Mesendoderm (in vitro differentiated cells): ENCODE measurements at regions not wholly inside any gene's neighbourhood (a gene's known extent, or its start where the extent isn't known, plus 50 kb on each side); places are given as distances from the start of the nearest gene placed in this dataset.

Experiments used
- DNase-seq: peaks from one replicate; pipeline ENCODE4 v3.0.0; 2013
- H2AK5ac ChIP-seq: 2 replicates; pipeline ENCODE4 v1.6.1; 2013; ENCODE audit warnings: low read length, inconsistent platforms
- H2BK120ac ChIP-seq: 2 replicates; pipeline ENCODE4 v1.6.1; 2013; ENCODE audit warnings: low read depth, mild to moderate bottlenecking, low read length, moderate library complexity, mixed read lengths
- H2BK15ac ChIP-seq: replicated peaks from 2 replicates; pipeline ENCODE4 v1.6.1; 2013; ENCODE audit warnings: low read depth, mild to moderate bottlenecking, moderate library complexity
- H2BK5ac ChIP-seq: 2 replicates; pipeline ENCODE4 v1.6.1; 2013; ENCODE audit warnings: low read length, inconsistent platforms
- H3K18ac ChIP-seq: 2 replicates; pipeline ENCODE4 v1.6.1; 2013; ENCODE audit warnings: mild to moderate bottlenecking, low read length, mixed read lengths
- H3K23ac ChIP-seq: one replicate; pipeline ENCODE4 v1.6.1; 2013; ENCODE audit warnings: low read length
- H3K27ac ChIP-seq: 2 replicates; pipeline ENCODE4 v1.5.1; 2013; ENCODE audit warnings: low read depth, mild to moderate bottlenecking, inconsistent platforms, low read length, moderate library complexity
- H3K27me3 ChIP-seq: 2 replicates; pipeline ENCODE4 v1.6.1; 2013; ENCODE audit warnings: low read length, control low read depth, mild to moderate bottlenecking, inconsistent platforms; ENCODE audit not compliant: insufficient read depth, poor library complexity
- H3K36me3 ChIP-seq: 2 replicates; pipeline ENCODE4 v1.6.1; 2013; ENCODE audit warnings: low read length, inconsistent platforms; ENCODE audit not compliant: control insufficient read depth, insufficient read depth
- H3K4ac ChIP-seq: one replicate; pipeline ENCODE4 v1.6.1; 2013; ENCODE audit warnings: low read depth, mild to moderate bottlenecking, low read length, moderate library complexity
- H3K4me1 ChIP-seq: 2 replicates; pipeline ENCODE4 v1.6.1; 2013; ENCODE audit warnings: low read depth, low read length, inconsistent platforms; ENCODE audit not compliant: control insufficient read depth
- H3K4me2 ChIP-seq: 2 replicates; pipeline ENCODE4 v1.6.1; 2013; ENCODE audit warnings: low read length
- H3K4me3 ChIP-seq: 2 replicates; pipeline ENCODE4 v1.5.1; 2013; ENCODE audit warnings: mild to moderate bottlenecking, low read length
- H3K56ac ChIP-seq: one replicate; pipeline ENCODE4 v1.6.1; 2013; ENCODE audit warnings: low read length
- H3K79me1 ChIP-seq: 2 replicates; pipeline ENCODE4 v1.6.1; 2013; ENCODE audit warnings: low read length, inconsistent platforms
- H3K79me2 ChIP-seq: 2 replicates; pipeline ENCODE4 v1.6.1; 2013; ENCODE audit warnings: mild to moderate bottlenecking, low read length; ENCODE audit not compliant: control insufficient read depth, insufficient read depth
- H3K9ac ChIP-seq: 2 replicates; pipeline ENCODE4 v1.6.1; 2013; ENCODE audit warnings: low read length, inconsistent platforms
- H4K5ac ChIP-seq: one replicate; pipeline ENCODE4 v1.6.1; 2013; ENCODE audit warnings: low read length
- H4K8ac ChIP-seq: one replicate; pipeline ENCODE4 v1.6.1; 2013; ENCODE audit warnings: low read depth, mild to moderate bottlenecking, control low read depth, low read length, moderate library complexity
- WGBS: extraction: QIAGEN DNeasy Blood & Tissue Kit; methylation state at CpG from one replicate; pipeline ENCODE4 v1.1.7; 2013; ENCODE audit warnings: low lambda C conversion rate, missing lambda C conversion rate; ENCODE audit not compliant: insufficient coverage; ENCODE audit errors: extremely low coverage; 5-methylcytosine and 5-hydroxymethylcytosine counted together

DNA sequence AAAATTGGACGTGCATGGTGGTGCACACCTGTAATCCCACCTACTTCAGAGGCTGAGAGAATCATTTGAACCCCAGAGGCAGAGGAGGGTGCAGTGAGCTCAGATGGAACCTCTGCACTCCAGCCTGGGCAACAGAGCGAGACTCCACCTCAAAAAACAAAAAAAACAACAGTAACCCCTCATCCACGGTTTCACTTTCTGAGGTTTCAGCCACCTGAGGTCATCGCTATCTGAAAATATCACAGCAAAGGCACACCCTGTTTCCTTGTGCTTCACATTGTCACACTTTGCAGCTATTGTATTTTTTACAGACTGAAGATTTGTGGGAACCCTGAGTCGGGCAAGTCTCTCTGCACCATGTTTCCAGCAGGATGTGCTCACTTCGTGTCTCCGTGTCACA lies 54.1 kb upstream of the FOXQ1 start:
- no peaks in the 10 kb centered on the region for H3K79me1 ChIP-seq
- WGBS = no CpG with 5 or more reads among the region's 7 CpGs
- no peak overlapping the region for H2BK5ac ChIP-seq
- no peak overlapping the region for H3K23ac ChIP-seq
- no peaks in the 10 kb centered on the region for H3K4me1 ChIP-seq
- no peak overlapping the region for H4K8ac ChIP-seq
- H3K9ac ChIP-seq = no peak overlapping the region
- H3K79me2 ChIP-seq = no peaks in the 10 kb centered on the region
- H3K4ac ChIP-seq = no peak overlapping the region
- no peak overlapping the region for H2AK5ac ChIP-seq
- no peak overlapping the region for H3K27ac ChIP-seq
- no peak overlapping the region for H3K4me3 ChIP-seq
- no peak overlapping the region for H2BK120ac ChIP-seq
- no peaks in the 10 kb centered on the region for H3K36me3 ChIP-seq
- no peak overlapping the region for H3K18ac ChIP-seq
- H3K56ac ChIP-seq = no peak overlapping the region
- H3K4me2 ChIP-seq = no peak overlapping the region
- no peak overlapping the region for H4K5ac ChIP-seq
- H3K27me3 ChIP-seq = no peaks in the 10 kb centered on the region
- no peak overlapping the region for H2BK15ac ChIP-seq
- DNase-seq = no peak

DNA sequence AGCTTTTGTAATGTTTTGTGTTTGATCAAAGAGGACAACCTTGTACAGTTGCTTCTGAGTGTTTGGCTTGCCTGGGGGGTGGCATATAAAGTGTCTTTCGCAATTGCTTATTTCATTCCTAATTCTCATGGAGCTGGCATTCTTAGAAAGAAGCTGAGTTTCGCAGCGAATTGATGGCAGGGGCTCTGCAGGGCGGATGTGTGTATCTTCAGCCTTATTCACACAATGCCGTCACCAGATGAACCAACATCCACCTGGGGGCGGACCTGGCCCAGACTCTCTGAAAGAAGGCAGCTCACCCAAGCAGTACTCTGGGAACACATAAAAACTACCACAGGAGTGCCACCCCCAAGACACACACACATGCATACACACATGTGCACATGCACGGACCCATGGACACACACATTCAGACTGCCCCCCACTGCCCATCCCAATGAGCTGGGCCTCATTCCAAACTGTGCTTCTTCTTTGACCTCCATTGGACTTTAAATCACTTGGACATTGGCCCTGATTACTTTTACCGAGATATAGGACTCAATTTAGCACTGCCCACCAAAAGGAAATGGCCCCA lies 55.4 kb upstream of the FOXQ1 start:
- no peak overlapping the region for H3K4me2 ChIP-seq
- H2BK120ac ChIP-seq = no peak overlapping the region
- no peak overlapping the region for H3K56ac ChIP-seq
- no peak overlapping the region for H2AK5ac ChIP-seq
- H4K5ac ChIP-seq = no peak overlapping the region
- no peak overlapping the region for H3K9ac ChIP-seq
- no peaks in the 10 kb centered on the region for H3K36me3 ChIP-seq
- no peaks in the 10 kb centered on the region for H3K79me1 ChIP-seq
- no peak overlapping the region for H3K4ac ChIP-seq
- no peak overlapping the region for H3K27ac ChIP-seq
- H3K4me3 ChIP-seq = no peak overlapping the region
- H4K8ac ChIP-seq = no peak overlapping the region
- H2BK15ac ChIP-seq = no peak overlapping the region
- H3K23ac ChIP-seq = no peak overlapping the region
- no peaks in the 10 kb centered on the region for H3K27me3 ChIP-seq
- no CpG with 5 or more reads among the region's 8 CpGs for WGBS
- H2BK5ac ChIP-seq = no peak overlapping the region
- no peaks in the 10 kb centered on the region for H3K4me1 ChIP-seq
- H3K18ac ChIP-seq = no peak overlapping the region
- DNase-seq = no peak
- no peaks in the 10 kb centered on the region for H3K79me2 ChIP-seq

DNA sequence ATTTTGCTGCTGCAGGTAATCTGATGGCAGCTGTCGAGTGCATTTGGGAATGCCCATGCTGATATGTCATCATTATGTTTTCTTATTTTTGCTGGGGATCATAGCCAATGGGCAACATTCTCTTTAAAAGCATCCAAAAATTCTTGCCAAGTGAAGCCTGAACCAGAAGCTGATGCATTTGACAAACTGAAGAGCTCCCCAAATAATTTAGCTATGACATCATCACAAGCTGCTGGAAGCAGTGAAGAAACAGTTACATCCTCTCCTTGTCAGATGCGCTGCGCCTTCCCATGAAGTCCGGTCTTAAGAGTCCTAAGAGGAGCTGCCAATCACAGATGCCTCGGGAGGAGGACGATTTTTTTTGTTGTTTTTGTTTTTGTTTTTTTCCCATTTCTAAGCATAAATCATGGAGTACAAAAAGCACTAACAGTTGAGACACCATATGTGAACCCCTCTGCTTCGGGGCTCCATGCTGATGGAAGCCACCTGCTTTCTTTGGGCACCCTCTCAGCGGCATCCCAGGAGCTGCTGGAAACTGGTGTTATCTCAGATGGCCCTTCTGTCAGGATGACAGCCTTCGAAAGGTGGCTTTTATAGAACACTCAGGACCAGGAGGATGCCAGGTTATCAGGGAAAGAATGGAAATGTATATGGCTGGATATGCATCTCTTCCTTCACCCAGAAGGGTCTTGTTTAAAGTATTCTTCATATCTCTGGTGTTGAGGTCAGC lies 56.1 kb upstream of the FOXQ1 start:
- Histone ChIP-seq H3K23ac (no peak overlapping the region), H3K27ac (no peak overlapping the region), H2BK120ac (no peak overlapping the region), H3K79me1 (no peaks in the 10 kb centered on the region), H3K36me3 (no peaks in the 10 kb centered on the region), H4K5ac (no peak overlapping the region), H3K79me2 (no peaks in the 10 kb centered on the region), H3K56ac (no peak overlapping the region), H3K4me2 (no peak overlapping the region), H3K4me3 (no peak overlapping the region), H3K18ac (no peak overlapping the region), H3K4me1 (no peaks in the 10 kb centered on the region), H2BK5ac (no peak overlapping the region), H2BK15ac (no peak overlapping the region), H4K8ac (no peak overlapping the region), H3K9ac (no peak overlapping the region), H2AK5ac (no peak overlapping the region), H3K4ac (no peak overlapping the region), H3K27me3 (no peaks in the 10 kb centered on the region)
- DNase-seq = peak; percentile 36
- no CpG with 5 or more reads among the region's 9 CpGs for WGBS

DNA sequence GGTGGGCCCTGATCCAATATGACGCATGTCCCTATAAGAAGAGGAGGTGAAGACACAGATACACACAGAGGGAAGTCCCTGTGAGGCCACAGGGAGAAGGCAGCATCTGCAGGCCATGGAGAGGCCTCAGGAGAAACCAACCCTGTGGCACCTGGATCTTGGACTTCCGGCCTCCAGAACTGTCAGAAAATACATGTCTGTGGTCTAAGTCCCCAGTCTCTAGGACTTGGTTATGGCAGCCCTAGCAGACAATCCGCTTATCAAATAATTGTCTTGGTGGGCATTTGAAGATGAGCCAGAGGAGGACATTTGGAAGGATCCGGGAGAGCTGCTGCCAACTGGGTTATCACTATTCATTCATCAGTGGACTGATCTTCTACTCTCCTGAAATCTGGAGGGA lies 57.6 kb upstream of the FOXQ1 start:
- no peak for DNase-seq
- no peaks in the 10 kb centered on the region for H3K79me2 ChIP-seq
- no peak overlapping the region for H2BK15ac ChIP-seq
- no peak overlapping the region for H3K23ac ChIP-seq
- no peak overlapping the region for H3K18ac ChIP-seq
- H3K4me2 ChIP-seq = no peak overlapping the region
- H3K56ac ChIP-seq = no peak overlapping the region
- no peak overlapping the region for H3K4ac ChIP-seq
- no peaks in the 10 kb centered on the region for H3K4me1 ChIP-seq
- H4K5ac ChIP-seq = no peak overlapping the region
- no peaks in the 10 kb centered on the region for H3K27me3 ChIP-seq
- no CpG with 5 or more reads among the region's 4 CpGs for WGBS
- no peak overlapping the region for H2BK5ac ChIP-seq
- no peak overlapping the region for H3K9ac ChIP-seq
- H3K27ac ChIP-seq = no peak overlapping the region
- no peak overlapping the region for H3K4me3 ChIP-seq
- no peak overlapping the region for H4K8ac ChIP-seq
- H2AK5ac ChIP-seq = no peak overlapping the region
- no peaks in the 10 kb centered on the region for H3K36me3 ChIP-seq
- no peak overlapping the region for H2BK120ac ChIP-seq
- H3K79me1 ChIP-seq = no peaks in the 10 kb centered on the region

DNA sequence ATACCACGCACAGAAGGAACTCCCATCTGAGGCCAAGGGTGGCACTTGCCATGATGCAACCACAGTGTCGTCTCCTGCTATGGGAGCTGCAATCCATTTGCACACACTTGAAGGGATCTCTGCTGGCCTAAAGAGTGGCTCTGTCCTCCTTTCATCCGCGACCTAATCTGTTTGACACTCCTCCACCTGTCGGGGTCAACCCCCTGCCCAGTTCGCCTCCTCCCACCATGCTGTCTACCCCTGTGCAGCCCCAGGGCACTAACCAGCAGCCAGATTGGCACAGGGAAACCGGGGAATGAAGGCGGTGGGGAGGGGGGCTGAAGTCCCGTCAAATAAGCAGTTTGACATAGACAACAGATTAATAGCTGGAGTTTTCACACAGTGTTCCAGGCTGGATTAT lies 58.1 kb upstream of the FOXQ1 start:
- Histone ChIP-seq H3K79me1 (no peaks in the 10 kb centered on the region), H4K5ac (no peak overlapping the region), H3K9ac (no peak overlapping the region), H3K4me2 (no peak overlapping the region), H3K27ac (no peak overlapping the region), H3K56ac (no peak overlapping the region), H3K79me2 (no peaks in the 10 kb centered on the region), H3K4me1 (no peaks in the 10 kb centered on the region), H3K27me3 (no peaks in the 10 kb centered on the region), H2BK15ac (no peak overlapping the region), H3K4me3 (no peak overlapping the region), H3K4ac (no peak overlapping the region), H2BK5ac (no peak overlapping the region), H3K18ac (no peak overlapping the region), H2AK5ac (no peak overlapping the region), H3K36me3 (no peaks in the 10 kb centered on the region), H4K8ac (no peak overlapping the region), H2BK120ac (no peak overlapping the region), H3K23ac (no peak overlapping the region)
- DNase-seq = no peak
- WGBS = no CpG with 5 or more reads among the region's 9 CpGs
